GM12872 (cell line): ENCODE measurements at regions not wholly inside any gene's neighbourhood (a gene's known extent, or its start where the extent isn't known, plus 50 kb on each side); places are given as distances from the start of the nearest gene placed in this dataset.

Experiments
- TF ChIP-seq, protein P1 (sequence below): IDR thresholded peaks from 3 replicates; pipeline ENCODE4 v1.5.1; 2011; ENCODE audit warnings: low read depth, mild to moderate bottlenecking, low read length, moderate library complexity; ENCODE audit not compliant: insufficient read depth

- TF ChIP-seq, protein P1, sequence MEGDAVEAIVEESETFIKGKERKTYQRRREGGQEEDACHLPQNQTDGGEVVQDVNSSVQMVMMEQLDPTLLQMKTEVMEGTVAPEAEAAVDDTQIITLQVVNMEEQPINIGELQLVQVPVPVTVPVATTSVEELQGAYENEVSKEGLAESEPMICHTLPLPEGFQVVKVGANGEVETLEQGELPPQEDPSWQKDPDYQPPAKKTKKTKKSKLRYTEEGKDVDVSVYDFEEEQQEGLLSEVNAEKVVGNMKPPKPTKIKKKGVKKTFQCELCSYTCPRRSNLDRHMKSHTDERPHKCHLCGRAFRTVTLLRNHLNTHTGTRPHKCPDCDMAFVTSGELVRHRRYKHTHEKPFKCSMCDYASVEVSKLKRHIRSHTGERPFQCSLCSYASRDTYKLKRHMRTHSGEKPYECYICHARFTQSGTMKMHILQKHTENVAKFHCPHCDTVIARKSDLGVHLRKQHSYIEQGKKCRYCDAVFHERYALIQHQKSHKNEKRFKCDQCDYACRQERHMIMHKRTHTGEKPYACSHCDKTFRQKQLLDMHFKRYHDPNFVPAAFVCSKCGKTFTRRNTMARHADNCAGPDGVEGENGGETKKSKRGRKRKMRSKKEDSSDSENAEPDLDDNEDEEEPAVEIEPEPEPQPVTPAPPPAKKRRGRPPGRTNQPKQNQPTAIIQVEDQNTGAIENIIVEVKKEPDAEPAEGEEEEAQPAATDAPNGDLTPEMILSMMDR, result no peak
Observed at GRCh38 chr4:114091546-114091945, 112.1 kb upstream of the ARSJ start.

DNA sequence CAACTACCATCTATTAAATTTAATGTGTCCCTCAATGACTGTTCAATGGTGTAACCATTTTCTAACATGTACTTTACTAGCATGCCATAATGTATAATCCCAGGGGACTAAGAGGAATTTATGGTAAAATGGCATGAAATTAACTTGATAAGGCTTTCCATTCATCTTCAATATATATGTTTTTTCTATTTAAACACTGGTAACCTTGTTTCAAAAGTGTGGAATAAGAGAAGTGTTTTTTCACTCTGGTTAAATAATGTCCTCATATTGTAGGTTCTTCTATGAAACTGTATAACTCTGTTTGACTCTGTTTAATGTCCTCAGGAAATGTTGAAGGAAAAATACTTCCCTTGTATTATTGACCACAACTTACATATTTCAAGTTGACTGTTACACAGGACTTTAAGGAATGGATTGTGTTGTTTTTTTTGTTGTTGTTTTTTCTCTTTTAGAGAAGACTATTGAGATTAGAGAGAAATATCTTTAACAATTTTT is 113.8 kb upstream of the ARSJ start:
- TF ChIP-seq, protein P1, result no peak

DNA sequence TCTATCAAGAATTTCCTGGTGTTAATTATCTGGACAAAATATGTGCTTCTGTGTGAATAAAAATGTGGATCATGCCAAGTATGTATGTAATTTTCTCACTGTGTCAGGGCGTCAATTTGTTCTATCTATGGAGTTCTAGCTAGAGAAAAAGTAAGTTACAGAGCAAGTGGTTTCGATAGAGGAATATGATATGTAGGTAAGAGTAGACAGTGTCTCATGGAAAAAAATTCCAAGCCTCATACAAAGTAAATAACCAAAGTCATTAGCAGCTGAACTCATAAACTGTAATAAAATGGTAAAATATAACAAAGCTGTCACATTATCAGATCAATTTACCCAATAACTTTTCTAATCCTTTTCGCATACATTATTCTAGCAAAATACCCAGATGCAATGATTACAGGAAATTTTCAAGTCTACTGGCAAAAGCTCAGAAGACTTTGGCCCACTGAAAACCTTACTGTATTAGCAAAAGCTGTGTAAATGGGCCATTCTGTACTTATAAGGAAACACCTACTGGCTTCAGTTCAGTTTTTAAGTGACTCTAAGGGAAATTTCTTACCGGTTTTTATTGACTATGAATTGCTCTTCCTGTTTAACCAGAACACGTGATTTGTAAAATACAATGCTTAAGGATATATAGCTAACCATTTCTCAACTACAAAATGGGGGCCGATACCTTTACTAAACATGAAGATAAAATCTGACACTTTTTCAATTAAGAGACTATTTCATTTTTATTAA is 121.0 kb upstream of the ARSJ start:
- TF ChIP-seq, protein P1, result no peak

DNA sequence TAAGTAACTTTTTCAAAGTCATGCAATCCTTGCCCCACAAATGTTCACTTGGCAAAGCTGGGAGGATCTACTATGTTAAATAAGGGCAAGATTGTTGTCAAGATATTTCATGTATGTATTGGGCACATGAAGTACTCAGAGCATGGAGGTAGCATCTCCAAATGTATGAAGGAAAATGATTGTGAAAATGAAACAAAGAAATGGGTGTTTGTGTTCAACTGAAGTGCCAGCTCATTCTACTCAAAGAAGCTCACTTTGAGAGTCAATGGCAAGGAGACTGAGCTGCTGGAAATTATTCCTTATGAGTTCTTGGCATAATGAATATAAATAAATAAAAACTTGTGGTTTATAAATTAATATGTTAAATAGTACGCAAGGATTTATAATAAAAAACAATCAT is 124.5 kb upstream of the ARSJ start:
- TF ChIP-seq, protein P1, result no peak

DNA sequence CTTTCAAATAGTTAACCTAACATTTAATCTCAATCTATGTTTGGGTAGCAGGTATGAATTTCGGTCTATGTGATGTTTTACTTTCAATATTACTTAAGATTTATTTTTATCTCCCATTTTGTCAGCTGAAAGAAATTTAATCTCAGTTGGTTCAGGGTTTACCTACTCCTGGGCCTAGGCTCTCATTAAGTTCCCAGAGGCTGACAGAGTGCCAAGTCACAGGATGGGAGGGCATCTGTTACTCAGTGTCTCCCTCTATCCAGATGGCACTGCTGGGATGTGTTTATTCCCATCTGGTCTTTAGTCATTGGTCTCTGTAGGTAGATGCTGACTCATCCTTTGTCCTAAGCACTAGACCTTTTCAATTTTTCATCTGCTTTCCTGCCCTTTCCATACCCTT is 129.4 kb upstream of the ARSJ start:
- TF ChIP-seq, protein P1, result no peak

GRCh38 chr4:114109776-114110175 is 130.3 kb upstream of the ARSJ start:
- TF ChIP-seq, protein P1, result no peak

DNA sequence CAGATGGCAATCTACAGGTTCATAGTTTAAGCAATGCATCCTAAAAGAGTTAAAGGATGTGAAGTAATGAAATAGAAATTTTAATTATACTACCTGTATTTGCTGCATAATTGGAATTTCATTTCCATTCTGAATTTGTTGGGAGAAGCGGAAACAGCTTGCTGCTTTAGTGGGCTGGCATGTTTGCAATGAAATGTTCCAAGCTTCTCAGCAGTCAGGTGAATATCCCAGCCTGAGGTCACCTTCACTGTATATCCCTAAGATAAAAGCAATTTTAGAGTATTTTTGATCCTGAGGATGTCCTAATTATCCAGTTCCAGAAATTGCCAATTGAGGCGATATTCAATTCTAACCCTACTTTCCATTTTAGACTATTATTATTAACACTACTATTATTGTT is 136.1 kb upstream of the ARSJ start:
- TF ChIP-seq, protein P1, result no peak
